GM23338 (cell line): ENCODE measurements at regions not wholly inside any gene's neighbourhood (a gene's known extent, or its start where the extent isn't known, plus 50 kb on each side); places are given as distances from the start of the nearest gene placed in this dataset.

Experiments used
- CREB1 ChIP-seq: fragments of 250-450 bp; sonication (Bioruptor Pico); IDR thresholded peaks from 2 replicates; pipeline ENCODE4 v1.5.0; 2020; ENCODE audit warnings: low read depth, mild to moderate bottlenecking, moderate library complexity
- EZH2 ChIP-seq: fragments of 200-600 bp; sonication (generic); IDR thresholded peaks from one replicate; pipeline ENCODE4 v1.8.0; 2017; ENCODE audit warnings: antibody characterized with exemption, mild to moderate bottlenecking, low read depth; ENCODE audit not compliant: unreplicated experiment
- EZH2phosphoT487 ChIP-seq: fragments of 200-600 bp; sonication (generic); IDR thresholded peaks from one replicate; pipeline ENCODE4 v1.8.1; 2018; ENCODE audit warnings: antibody characterized with exemption; ENCODE audit not compliant: unreplicated experiment
- JUNB ChIP-seq: IDR thresholded peaks from one replicate; pipeline ENCODE4 v1.6.1; 2016; ENCODE audit warnings: antibody characterized with exemption; ENCODE audit not compliant: unreplicated experiment
- NANOG ChIP-seq: IDR thresholded peaks from 2 replicates; pipeline ENCODE4 v1.6.1; 2016; ENCODE audit warnings: antibody characterized with exemption, borderline replicate concordance
- POLR2AphosphoS5 ChIP-seq: IDR thresholded peaks from 2 replicates; pipeline ENCODE4 v1.6.1; 2016; ENCODE audit warnings: antibody characterized with exemption, low read depth
- STAT1 ChIP-seq: IDR thresholded peaks from one replicate; pipeline ENCODE4 v1.6.1; 2016; ENCODE audit warnings: antibody characterized with exemption; ENCODE audit not compliant: unreplicated experiment
- ZNF114 ChIP-seq: fragments of 250-450 bp; sonication (Bioruptor Pico); IDR thresholded peaks from 2 replicates; pipeline ENCODE4 v1.5.0; 2020; ENCODE audit warnings: mild to moderate bottlenecking, moderate library complexity
- ZNF331 ChIP-seq: fragments of 250-450 bp; sonication (Bioruptor Pico); IDR thresholded peaks from 2 replicates; pipeline ENCODE4 v1.5.0; 2020; ENCODE audit warnings: low read depth, mild to moderate bottlenecking, moderate library complexity
- TF ChIP-seq, protein P1 (sequence below), 2 experiments: fragments of 200-600 bp in 1 of 2; sonication (generic) in 1 of 2; conservative IDR thresholded peaks; 2 replicates each; pipeline versions ENCODE4 v1.5.1 to v1.6.1; 2016 to 2017; ENCODE audit warnings: antibody characterized with exemption in 2 of 2, low read depth in 2 of 2, mild to moderate bottlenecking in 2 of 2, moderate library complexity in 1 of 2
- TF ChIP-seq, protein P2 (sequence below): IDR thresholded peaks from 2 replicates; pipeline ENCODE4 v1.6.1; 2016; ENCODE audit warnings: antibody characterized with exemption
- TF ChIP-seq, protein P3 (sequence below): IDR thresholded peaks from one replicate; pipeline ENCODE4 v1.6.1; 2018; ENCODE audit warnings: antibody characterized with exemption; ENCODE audit not compliant: unreplicated experiment
- TF ChIP-seq, protein P4 (sequence below): fragments of 250-450 bp; sonication (Bioruptor Pico); IDR thresholded peaks from 2 replicates; pipeline ENCODE4 v1.5.0; 2020; ENCODE audit warnings: mild to moderate bottlenecking, moderate library complexity

DNA sequence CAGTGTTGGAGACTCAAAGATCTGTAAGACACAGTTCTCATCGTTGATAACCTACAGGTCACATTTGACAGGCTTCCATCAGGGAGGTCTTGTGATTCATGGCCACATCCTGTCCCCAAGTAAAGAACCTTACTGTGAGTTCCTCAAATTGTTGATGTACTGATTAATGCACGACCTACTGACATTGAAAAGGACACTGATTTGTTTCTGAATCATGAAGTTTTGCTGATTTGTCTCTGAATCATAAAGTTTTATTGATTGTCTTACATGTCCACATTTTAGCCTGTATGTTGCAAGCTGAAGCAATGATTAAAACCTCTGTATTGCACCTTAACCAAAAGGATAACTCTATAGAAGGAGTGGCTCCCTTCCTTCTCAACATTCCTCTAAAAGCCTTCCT lies 476.3 kb upstream of the RUNX1 start:
- TF ChIP-seq, protein P1, sequence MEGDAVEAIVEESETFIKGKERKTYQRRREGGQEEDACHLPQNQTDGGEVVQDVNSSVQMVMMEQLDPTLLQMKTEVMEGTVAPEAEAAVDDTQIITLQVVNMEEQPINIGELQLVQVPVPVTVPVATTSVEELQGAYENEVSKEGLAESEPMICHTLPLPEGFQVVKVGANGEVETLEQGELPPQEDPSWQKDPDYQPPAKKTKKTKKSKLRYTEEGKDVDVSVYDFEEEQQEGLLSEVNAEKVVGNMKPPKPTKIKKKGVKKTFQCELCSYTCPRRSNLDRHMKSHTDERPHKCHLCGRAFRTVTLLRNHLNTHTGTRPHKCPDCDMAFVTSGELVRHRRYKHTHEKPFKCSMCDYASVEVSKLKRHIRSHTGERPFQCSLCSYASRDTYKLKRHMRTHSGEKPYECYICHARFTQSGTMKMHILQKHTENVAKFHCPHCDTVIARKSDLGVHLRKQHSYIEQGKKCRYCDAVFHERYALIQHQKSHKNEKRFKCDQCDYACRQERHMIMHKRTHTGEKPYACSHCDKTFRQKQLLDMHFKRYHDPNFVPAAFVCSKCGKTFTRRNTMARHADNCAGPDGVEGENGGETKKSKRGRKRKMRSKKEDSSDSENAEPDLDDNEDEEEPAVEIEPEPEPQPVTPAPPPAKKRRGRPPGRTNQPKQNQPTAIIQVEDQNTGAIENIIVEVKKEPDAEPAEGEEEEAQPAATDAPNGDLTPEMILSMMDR (conservative IDR thresholded peaks at IDR 0.05; ENCODE audit: low read depth in 2 of 2): no peak
- TF ChIP-seq, protein P2, sequence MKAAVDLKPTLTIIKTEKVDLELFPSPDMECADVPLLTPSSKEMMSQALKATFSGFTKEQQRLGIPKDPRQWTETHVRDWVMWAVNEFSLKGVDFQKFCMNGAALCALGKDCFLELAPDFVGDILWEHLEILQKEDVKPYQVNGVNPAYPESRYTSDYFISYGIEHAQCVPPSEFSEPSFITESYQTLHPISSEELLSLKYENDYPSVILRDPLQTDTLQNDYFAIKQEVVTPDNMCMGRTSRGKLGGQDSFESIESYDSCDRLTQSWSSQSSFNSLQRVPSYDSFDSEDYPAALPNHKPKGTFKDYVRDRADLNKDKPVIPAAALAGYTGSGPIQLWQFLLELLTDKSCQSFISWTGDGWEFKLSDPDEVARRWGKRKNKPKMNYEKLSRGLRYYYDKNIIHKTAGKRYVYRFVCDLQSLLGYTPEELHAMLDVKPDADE: no peak
- TF ChIP-seq POLR2AphosphoS5 (no peak), CREB1 (CRISPR knock-in tag) (no peak), EZH2 (no peak), EZH2phosphoT487 (no peak), ZNF331 (CRISPR knock-in tag) (no peak), JUNB (no peak), NANOG (no peak), STAT1 (no peak), ZNF114 (CRISPR knock-in tag) (no peak)
- TF ChIP-seq, protein P3, sequence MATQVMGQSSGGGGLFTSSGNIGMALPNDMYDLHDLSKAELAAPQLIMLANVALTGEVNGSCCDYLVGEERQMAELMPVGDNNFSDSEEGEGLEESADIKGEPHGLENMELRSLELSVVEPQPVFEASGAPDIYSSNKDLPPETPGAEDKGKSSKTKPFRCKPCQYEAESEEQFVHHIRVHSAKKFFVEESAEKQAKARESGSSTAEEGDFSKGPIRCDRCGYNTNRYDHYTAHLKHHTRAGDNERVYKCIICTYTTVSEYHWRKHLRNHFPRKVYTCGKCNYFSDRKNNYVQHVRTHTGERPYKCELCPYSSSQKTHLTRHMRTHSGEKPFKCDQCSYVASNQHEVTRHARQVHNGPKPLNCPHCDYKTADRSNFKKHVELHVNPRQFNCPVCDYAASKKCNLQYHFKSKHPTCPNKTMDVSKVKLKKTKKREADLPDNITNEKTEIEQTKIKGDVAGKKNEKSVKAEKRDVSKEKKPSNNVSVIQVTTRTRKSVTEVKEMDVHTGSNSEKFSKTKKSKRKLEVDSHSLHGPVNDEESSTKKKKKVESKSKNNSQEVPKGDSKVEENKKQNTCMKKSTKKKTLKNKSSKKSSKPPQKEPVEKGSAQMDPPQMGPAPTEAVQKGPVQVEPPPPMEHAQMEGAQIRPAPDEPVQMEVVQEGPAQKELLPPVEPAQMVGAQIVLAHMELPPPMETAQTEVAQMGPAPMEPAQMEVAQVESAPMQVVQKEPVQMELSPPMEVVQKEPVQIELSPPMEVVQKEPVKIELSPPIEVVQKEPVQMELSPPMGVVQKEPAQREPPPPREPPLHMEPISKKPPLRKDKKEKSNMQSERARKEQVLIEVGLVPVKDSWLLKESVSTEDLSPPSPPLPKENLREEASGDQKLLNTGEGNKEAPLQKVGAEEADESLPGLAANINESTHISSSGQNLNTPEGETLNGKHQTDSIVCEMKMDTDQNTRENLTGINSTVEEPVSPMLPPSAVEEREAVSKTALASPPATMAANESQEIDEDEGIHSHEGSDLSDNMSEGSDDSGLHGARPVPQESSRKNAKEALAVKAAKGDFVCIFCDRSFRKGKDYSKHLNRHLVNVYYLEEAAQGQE: no peak
- TF ChIP-seq, protein P4, sequence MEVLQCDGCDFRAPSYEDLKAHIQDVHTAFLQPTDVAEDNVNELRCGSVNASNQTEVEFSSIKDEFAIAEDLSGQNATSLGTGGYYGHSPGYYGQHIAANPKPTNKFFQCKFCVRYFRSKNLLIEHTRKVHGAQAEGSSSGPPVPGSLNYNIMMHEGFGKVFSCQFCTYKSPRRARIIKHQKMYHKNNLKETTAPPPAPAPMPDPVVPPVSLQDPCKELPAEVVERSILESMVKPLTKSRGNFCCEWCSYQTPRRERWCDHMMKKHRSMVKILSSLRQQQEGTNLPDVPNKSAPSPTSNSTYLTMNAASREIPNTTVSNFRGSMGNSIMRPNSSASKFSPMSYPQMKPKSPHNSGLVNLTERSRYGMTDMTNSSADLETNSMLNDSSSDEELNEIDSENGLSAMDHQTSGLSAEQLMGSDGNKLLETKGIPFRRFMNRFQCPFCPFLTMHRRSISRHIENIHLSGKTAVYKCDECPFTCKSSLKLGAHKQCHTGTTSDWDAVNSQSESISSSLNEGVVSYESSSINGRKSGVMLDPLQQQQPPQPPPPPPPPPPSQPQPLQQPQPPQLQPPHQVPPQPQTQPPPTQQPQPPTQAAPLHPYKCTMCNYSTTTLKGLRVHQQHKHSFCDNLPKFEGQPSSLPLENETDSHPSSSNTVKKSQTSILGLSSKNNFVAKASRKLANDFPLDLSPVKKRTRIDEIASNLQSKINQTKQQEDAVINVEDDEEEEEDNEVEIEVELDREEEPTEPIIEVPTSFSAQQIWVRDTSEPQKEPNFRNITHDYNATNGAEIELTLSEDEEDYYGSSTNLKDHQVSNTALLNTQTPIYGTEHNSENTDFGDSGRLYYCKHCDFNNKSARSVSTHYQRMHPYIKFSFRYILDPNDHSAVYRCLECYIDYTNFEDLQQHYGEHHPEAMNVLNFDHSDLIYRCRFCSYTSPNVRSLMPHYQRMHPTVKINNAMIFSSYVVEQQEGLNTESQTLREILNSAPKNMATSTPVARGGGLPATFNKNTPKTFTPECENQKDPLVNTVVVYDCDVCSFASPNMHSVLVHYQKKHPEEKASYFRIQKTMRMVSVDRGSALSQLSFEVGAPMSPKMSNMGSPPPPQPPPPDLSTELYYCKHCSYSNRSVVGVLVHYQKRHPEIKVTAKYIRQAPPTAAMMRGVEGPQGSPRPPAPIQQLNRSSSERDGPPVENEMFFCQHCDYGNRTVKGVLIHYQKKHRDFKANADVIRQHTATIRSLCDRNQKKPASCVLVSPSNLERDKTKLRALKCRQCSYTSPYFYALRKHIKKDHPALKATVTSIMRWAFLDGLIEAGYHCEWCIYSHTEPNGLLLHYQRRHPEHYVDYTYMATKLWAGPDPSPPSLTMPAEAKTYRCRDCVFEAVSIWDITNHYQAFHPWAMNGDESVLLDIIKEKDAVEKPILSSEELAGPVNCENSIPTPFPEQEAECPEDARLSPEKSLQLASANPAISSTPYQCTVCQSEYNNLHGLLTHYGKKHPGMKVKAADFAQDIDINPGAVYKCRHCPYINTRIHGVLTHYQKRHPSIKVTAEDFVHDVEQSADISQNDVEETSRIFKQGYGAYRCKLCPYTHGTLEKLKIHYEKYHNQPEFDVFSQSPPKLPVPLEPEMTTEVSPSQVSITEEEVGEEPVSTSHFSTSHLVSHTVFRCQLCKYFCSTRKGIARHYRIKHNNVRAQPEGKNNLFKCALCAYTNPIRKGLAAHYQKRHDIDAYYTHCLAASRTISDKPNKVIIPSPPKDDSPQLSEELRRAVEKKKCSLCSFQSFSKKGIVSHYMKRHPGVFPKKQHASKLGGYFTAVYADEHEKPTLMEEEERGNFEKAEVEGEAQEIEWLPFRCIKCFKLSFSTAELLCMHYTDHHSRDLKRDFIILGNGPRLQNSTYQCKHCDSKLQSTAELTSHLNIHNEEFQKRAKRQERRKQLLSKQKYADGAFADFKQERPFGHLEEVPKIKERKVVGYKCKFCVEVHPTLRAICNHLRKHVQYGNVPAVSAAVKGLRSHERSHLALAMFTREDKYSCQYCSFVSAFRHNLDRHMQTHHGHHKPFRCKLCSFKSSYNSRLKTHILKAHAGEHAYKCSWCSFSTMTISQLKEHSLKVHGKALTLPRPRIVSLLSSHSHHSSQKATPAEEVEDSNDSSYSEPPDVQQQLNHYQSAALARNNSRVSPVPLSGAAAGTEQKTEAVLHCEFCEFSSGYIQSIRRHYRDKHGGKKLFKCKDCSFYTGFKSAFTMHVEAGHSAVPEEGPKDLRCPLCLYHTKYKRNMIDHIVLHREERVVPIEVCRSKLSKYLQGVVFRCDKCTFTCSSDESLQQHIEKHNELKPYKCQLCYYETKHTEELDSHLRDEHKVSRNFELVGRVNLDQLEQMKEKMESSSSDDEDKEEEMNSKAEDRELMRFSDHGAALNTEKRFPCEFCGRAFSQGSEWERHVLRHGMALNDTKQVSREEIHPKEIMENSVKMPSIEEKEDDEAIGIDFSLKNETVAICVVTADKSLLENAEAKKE (CRISPR knock-in tag): no peak
